ENCODE measurements at regions not wholly inside any gene's neighbourhood (a gene's known extent, or its start where the extent isn't known, plus 50 kb on each side); places are given as distances from the start of the nearest gene placed in this dataset.

DNA sequence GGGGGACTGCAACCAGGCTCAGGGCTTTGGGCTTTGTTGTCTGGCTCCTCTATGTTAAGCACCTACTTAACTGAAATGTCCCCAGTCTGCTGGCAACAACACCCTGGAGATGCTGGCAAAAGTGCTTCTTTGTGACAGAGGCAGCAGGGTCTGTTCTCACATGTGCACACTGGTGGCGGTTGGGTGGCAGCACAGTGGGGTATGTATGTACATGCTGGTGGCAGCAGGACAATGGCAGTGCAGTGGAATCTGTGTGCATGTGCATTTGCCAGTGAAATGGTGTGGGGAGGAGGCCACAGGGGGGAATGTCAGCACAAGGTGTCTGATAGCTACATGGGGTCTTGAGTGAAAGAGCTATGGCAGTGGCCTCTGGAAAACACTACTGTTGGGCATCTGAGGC, 830.3 kb downstream of the DIPK2A start:
- TF ChIP-seq, protein P1, sequence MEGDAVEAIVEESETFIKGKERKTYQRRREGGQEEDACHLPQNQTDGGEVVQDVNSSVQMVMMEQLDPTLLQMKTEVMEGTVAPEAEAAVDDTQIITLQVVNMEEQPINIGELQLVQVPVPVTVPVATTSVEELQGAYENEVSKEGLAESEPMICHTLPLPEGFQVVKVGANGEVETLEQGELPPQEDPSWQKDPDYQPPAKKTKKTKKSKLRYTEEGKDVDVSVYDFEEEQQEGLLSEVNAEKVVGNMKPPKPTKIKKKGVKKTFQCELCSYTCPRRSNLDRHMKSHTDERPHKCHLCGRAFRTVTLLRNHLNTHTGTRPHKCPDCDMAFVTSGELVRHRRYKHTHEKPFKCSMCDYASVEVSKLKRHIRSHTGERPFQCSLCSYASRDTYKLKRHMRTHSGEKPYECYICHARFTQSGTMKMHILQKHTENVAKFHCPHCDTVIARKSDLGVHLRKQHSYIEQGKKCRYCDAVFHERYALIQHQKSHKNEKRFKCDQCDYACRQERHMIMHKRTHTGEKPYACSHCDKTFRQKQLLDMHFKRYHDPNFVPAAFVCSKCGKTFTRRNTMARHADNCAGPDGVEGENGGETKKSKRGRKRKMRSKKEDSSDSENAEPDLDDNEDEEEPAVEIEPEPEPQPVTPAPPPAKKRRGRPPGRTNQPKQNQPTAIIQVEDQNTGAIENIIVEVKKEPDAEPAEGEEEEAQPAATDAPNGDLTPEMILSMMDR (IDR thresholded peaks at IDR 0.05), result no peak
- TF ChIP-seq POLR2AphosphoS5 (IDR thresholded peaks at IDR 0.05; ENCODE audit: insufficient read depth in 1 of 2, low read depth in 1 of 2), result no peak
